ENCODE measurements at regions not wholly inside any gene's neighbourhood (a gene's known extent, or its start where the extent isn't known, plus 50 kb on each side); places are given as distances from the start of the nearest gene placed in this dataset.
A peak's percentile ranks its signal among the peaks of the same experiment; 100 is the strongest.
"Not testable (repeated sequence)": the region's sequence is repeated elsewhere in the genome, so short reads cannot be mapped to it uniquely, and the experiment has no call there.

- Histone ChIP-seq H3K27me3 (ENCODE audit: control insufficient read depth, insufficient read depth, low read length) (no peaks in the 10 kb centered on the region), H3K27ac (ENCODE audit: low read depth, low read length) (no peak overlapping the region), H3K4me1 (ENCODE audit: control insufficient read depth, insufficient read depth, low read length) (no peaks in the 10 kb centered on the region), H3K4me3 (ENCODE audit: low read depth, low read length) (no peak overlapping the region), H3K9me3 (ENCODE audit: control insufficient read depth, insufficient read depth, low read length) (no peaks in the 10 kb centered on the region), H3K36me3 (ENCODE audit: control insufficient read depth, insufficient read depth, low read length) (no peaks in the 10 kb centered on the region)
- DNase-seq (ENCODE audit: low read depth in 4 of 6, low spot score in 6 of 6) = no peak
- WGBS (ENCODE audit: insufficient coverage) = 100% methylated on average over 2 of the region's 2 CpGs
Observed at GRCh38 chr4:104549736-104550135, 55.0 kb upstream of the CXXC4 start.

- no peak for DNase-seq (ENCODE audit: low read depth in 4 of 6, low spot score in 6 of 6)
- Histone ChIP-seq H3K9me3 (ENCODE audit: control insufficient read depth, insufficient read depth, low read length) (no peaks in the 10 kb centered on the region), H3K27ac (ENCODE audit: low read depth, low read length) (no peak overlapping the region), H3K36me3 (ENCODE audit: control insufficient read depth, insufficient read depth, low read length) (no peaks in the 10 kb centered on the region), H3K27me3 (ENCODE audit: control insufficient read depth, insufficient read depth, low read length) (no peaks in the 10 kb centered on the region), H3K4me3 (ENCODE audit: low read depth, low read length) (no peak overlapping the region), H3K4me1 (ENCODE audit: control insufficient read depth, insufficient read depth, low read length) (no peaks in the 10 kb centered on the region)
- no CpG with 5 or more reads among the region's 1 CpG for WGBS (ENCODE audit: insufficient coverage)
Observed at GRCh38 chr4:104559502-104559901, 64.8 kb upstream of the CXXC4 start.

GRCh38 chr4:104571341-104571740, 76.6 kb upstream of the CXXC4 start:
- DNase-seq (ENCODE audit: low read depth in 4 of 6, low spot score in 6 of 6) = no peak
- Histone ChIP-seq H3K36me3 (ENCODE audit: control insufficient read depth, insufficient read depth, low read length) (no peaks in the 10 kb centered on the region), H3K27ac (ENCODE audit: low read depth, low read length) (no peak overlapping the region), H3K4me3 (ENCODE audit: low read depth, low read length) (no peak overlapping the region), H3K27me3 (ENCODE audit: control insufficient read depth, insufficient read depth, low read length) (no peaks in the 10 kb centered on the region), H3K9me3 (ENCODE audit: control insufficient read depth, insufficient read depth, low read length) (no peaks in the 10 kb centered on the region), H3K4me1 (ENCODE audit: control insufficient read depth, insufficient read depth, low read length) (no peaks in the 10 kb centered on the region)
- 80% methylated on average over 2 of the region's 2 CpGs for WGBS (ENCODE audit: insufficient coverage)

GRCh38 chr4:104574371-104574770, 79.7 kb upstream of the CXXC4 start:
- Histone ChIP-seq H3K27me3 (ENCODE audit: control insufficient read depth, insufficient read depth, low read length) (no peaks in the 10 kb centered on the region), H3K9me3 (ENCODE audit: control insufficient read depth, insufficient read depth, low read length) (no peaks in the 10 kb centered on the region), H3K4me3 (ENCODE audit: low read depth, low read length) (no peak overlapping the region), H3K36me3 (ENCODE audit: control insufficient read depth, insufficient read depth, low read length) (no peaks in the 10 kb centered on the region), H3K27ac (ENCODE audit: low read depth, low read length) (no peak overlapping the region), H3K4me1 (ENCODE audit: control insufficient read depth, insufficient read depth, low read length) (no peaks in the 10 kb centered on the region)
- WGBS (ENCODE audit: insufficient coverage) = 92% methylated on average over 3 of the region's 4 CpGs
- DNase-seq (ENCODE audit: low read depth in 4 of 6, low spot score in 6 of 6) = no peak

GRCh38 chr4:104575278-104575677, 80.6 kb upstream of the CXXC4 start:
- DNase-seq (ENCODE audit: low read depth in 4 of 6, low spot score in 6 of 6) = no peak
- no peaks in the 10 kb centered on the region for H3K27me3 ChIP-seq (ENCODE audit: control insufficient read depth, insufficient read depth, low read length)
- H3K27ac ChIP-seq (ENCODE audit: low read depth, low read length) = no peak overlapping the region
- H3K4me1 ChIP-seq (ENCODE audit: control insufficient read depth, insufficient read depth, low read length) = no peaks in the 10 kb centered on the region
- 88% methylated on average over 1 of the region's 1 CpG for WGBS (ENCODE audit: insufficient coverage)
- no peak overlapping the region for H3K4me3 ChIP-seq (ENCODE audit: low read depth, low read length)
- no peaks in the 10 kb centered on the region for H3K9me3 ChIP-seq (ENCODE audit: control insufficient read depth, insufficient read depth, low read length)
- no peaks in the 10 kb centered on the region for H3K36me3 ChIP-seq (ENCODE audit: control insufficient read depth, insufficient read depth, low read length)

- Histone ChIP-seq H3K27me3 (ENCODE audit: control insufficient read depth, insufficient read depth, low read length) (no peaks in the 10 kb centered on the region), H3K4me3 (ENCODE audit: low read depth, low read length) (no peak overlapping the region), H3K27ac (ENCODE audit: low read depth, low read length) (no peak overlapping the region), H3K36me3 (ENCODE audit: control insufficient read depth, insufficient read depth, low read length) (no peaks in the 10 kb centered on the region), H3K9me3 (ENCODE audit: control insufficient read depth, insufficient read depth, low read length) (no peaks in the 10 kb centered on the region), H3K4me1 (ENCODE audit: control insufficient read depth, insufficient read depth, low read length) (no peaks in the 10 kb centered on the region)
- DNase-seq (ENCODE audit: low read depth in 4 of 6, low spot score in 6 of 6) = no peak
Observed at GRCh38 chr4:104577405-104577804, 82.7 kb upstream of the CXXC4 start.

GRCh38 chr4:104581476-104581875, 86.8 kb upstream of the CXXC4 start:
- 96% methylated on average over 4 of the region's 16 CpGs for WGBS (ENCODE audit: insufficient coverage)
- not testable (repeated sequence) for DNase-seq (ENCODE audit: low read depth in 4 of 6, low spot score in 6 of 6); H3K27ac ChIP-seq (ENCODE audit: low read depth, low read length)

GRCh38 chr4:104582056-104582455, 87.4 kb upstream of the CXXC4 start:
- WGBS (ENCODE audit: insufficient coverage) = 97% methylated on average over 20 of the region's 27 CpGs
- not testable (repeated sequence) for DNase-seq (ENCODE audit: low read depth in 4 of 6, low spot score in 6 of 6); H3K4me1 ChIP-seq (ENCODE audit: control insufficient read depth, insufficient read depth, low read length); H3K36me3 ChIP-seq (ENCODE audit: control insufficient read depth, insufficient read depth, low read length); H3K27ac ChIP-seq (ENCODE audit: low read depth, low read length); H3K27me3 ChIP-seq (ENCODE audit: control insufficient read depth, insufficient read depth, low read length); H3K9me3 ChIP-seq (ENCODE audit: control insufficient read depth, insufficient read depth, low read length); H3K4me3 ChIP-seq (ENCODE audit: low read depth, low read length)

More at GRCh38 chr4:104581476-104581875, 86.8 kb upstream of the CXXC4 start:
- not testable (repeated sequence) for H3K9me3 ChIP-seq (ENCODE audit: control insufficient read depth, insufficient read depth, low read length); H3K27me3 ChIP-seq (ENCODE audit: control insufficient read depth, insufficient read depth, low read length); H3K4me1 ChIP-seq (ENCODE audit: control insufficient read depth, insufficient read depth, low read length); H3K36me3 ChIP-seq (ENCODE audit: control insufficient read depth, insufficient read depth, low read length); H3K4me3 ChIP-seq (ENCODE audit: low read depth, low read length)

- Histone ChIP-seq H3K36me3 (ENCODE audit: control insufficient read depth, insufficient read depth, low read length) (no peaks in the 10 kb centered on the region), H3K4me1 (ENCODE audit: control insufficient read depth, insufficient read depth, low read length) (no peaks in the 10 kb centered on the region), H3K4me3 (ENCODE audit: low read depth, low read length) (no peak overlapping the region), H3K9me3 (ENCODE audit: control insufficient read depth, insufficient read depth, low read length) (no peaks in the 10 kb centered on the region), H3K27ac (ENCODE audit: low read depth, low read length) (no peak overlapping the region), H3K27me3 (ENCODE audit: control insufficient read depth, insufficient read depth, low read length) (no peaks in the 10 kb centered on the region)
- peak in 1 of 6 donors; percentile 16 for DNase-seq (ENCODE audit: low read depth in 4 of 6, low spot score in 6 of 6)
- no CpG with 5 or more reads among the region's 1 CpG for WGBS (ENCODE audit: insufficient coverage)
Observed at GRCh38 chr4:104589264-104589868, 94.7 kb upstream of the CXXC4 start.

GRCh38 chr4:104591510-104591911, 96.8 kb upstream of the CXXC4 start:
- Histone ChIP-seq H3K27me3 (ENCODE audit: control insufficient read depth, insufficient read depth, low read length) (no peaks in the 10 kb centered on the region), H3K36me3 (ENCODE audit: control insufficient read depth, insufficient read depth, low read length) (no peaks in the 10 kb centered on the region), H3K9me3 (ENCODE audit: control insufficient read depth, insufficient read depth, low read length) (no peaks in the 10 kb centered on the region), H3K4me3 (ENCODE audit: low read depth, low read length) (no peak overlapping the region), H3K4me1 (ENCODE audit: control insufficient read depth, insufficient read depth, low read length) (no peaks in the 10 kb centered on the region), H3K27ac (ENCODE audit: low read depth, low read length) (peak overlapping the region; percentile 19)
- peak in 3 of 6 donors; percentile 42 to 86 (median 51) for DNase-seq (ENCODE audit: low read depth in 4 of 6, low spot score in 6 of 6)
- 21% methylated on average over 2 of the region's 2 CpGs for WGBS (ENCODE audit: insufficient coverage)
